ENCODE measurements at regions not wholly inside any gene's neighbourhood (a gene's known extent, or its start where the extent isn't known, plus 50 kb on each side); places are given as distances from the start of the nearest gene placed in this dataset.
"Not testable (repeated sequence)": the region's sequence is repeated elsewhere in the genome, so short reads cannot be mapped to it uniquely, and the experiment has no call there.

DNA sequence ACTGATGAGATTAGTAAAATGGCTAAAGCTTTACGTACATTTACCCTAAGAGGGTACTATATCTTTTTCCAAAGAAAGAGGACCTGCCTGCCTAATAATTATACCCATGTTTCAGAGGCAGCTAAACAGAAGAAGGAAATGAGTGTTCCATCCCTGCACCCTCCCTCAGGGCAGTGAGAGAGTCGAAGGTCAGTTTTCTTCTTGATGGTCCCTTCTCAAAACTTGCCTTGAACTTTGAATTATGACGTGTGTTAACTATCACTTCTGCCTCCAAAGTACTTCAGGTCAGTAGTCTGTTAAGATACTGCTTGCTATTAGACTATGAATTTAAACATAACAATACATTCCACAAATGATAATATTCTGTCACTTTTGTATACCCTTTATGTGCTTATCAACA is 294.8 kb upstream of the CHRM3 start:
- H3K9ac ChIP-seq (ENCODE audit: insufficient read depth, low read depth, low read length) = no peak overlapping the region
- FAIRE-seq (no peak), ATAC-seq (no peak), DNase-seq (ENCODE audit: low spot score) (no peak)
- TF ChIP-seq RARA (CRISPR knock-in tag; IDR thresholded peaks at IDR 0.05) (no peak), GATA4 (IDR thresholded peaks at IDR 0.05; ENCODE audit: borderline replicate concordance, low read depth) (no peak), GABPA (IDR thresholded peaks at IDR 0.05; ENCODE audit: low read depth, low read length) (no peak), GABPA (CRISPR knock-in tag; IDR thresholded peaks at IDR 0.05; ENCODE audit: low read depth) (no peak), ZNF572 (CRISPR knock-in tag; IDR thresholded peaks at IDR 0.05) (no peak), IRF2 (CRISPR knock-in tag; IDR thresholded peaks at IDR 0.05) (no peak), ZNF569 (CRISPR knock-in tag; IDR thresholded peaks at IDR 0.05; ENCODE audit: borderline replicate concordance) (no peak), ZNF263 (CRISPR knock-in tag; IDR thresholded peaks at IDR 0.05) (no peak), HMG20A (CRISPR knock-in tag; IDR thresholded peaks at IDR 0.05; ENCODE audit: borderline replicate concordance) (no peak)
- ChIA-PET POLR2A (no interaction called here), CTCF (ENCODE audit: low intra/inter-chr PET ratio, low total read pairs) (no interaction called here)
- no peak overlapping the region for H3K4me3 ChIP-seq (replicated peaks in 1 of 3; ENCODE audit: insufficient read depth in 1 of 3, low read depth in 2 of 3, low read length in 3 of 3)
- in situ Hi-C loops (cut with HindIII; ENCODE audit: extremely low pct_ligation_motif_present, low pct_unique_long_range_greater_than_20kb) = no loop called here
- no peak overlapping the region for H3K27ac ChIP-seq (ENCODE audit: extremely low read length, insufficient read depth, low read length)
- no peaks in the 10 kb centered on the region for H3K36me3 ChIP-seq (replicated peaks in 1 of 2; ENCODE audit: control insufficient read depth in 1 of 2, insufficient read depth in 2 of 2, low read length in 2 of 2)
- no peak overlapping the region for H2AFZ ChIP-seq (ENCODE audit: low read length)
- no peaks in the 10 kb centered on the region for H3K4me1 ChIP-seq (ENCODE audit: insufficient read depth, low read length)
- BruUV-seq (replicated peaks) = no TSS peak
- no peaks in the 10 kb centered on the region for H4K20me1 ChIP-seq (ENCODE audit: insufficient read depth, low read length)
- H3K4me2 ChIP-seq (ENCODE audit: low read depth, low read length) = no peak overlapping the region
- H3K9me3 ChIP-seq (ENCODE audit: low read length) = peaks cover 85% of the 10 kb centered on the region
- intact Hi-C loops (cut with micrococcal nuclease; ENCODE audit: unreplicated experiment) = no loop called here
- 3% methylated on average over 3 of the region's 3 CpGs for WGBS (ENCODE audit: low lambda C conversion rate)
- no peaks in the 10 kb centered on the region for H3K27me3 ChIP-seq (ENCODE audit: control insufficient read depth in 1 of 2, insufficient read depth in 2 of 2, low read length in 2 of 2)
- no peaks in the 10 kb centered on the region for H3K79me2 ChIP-seq (ENCODE audit: insufficient read depth, low read length)

DNA sequence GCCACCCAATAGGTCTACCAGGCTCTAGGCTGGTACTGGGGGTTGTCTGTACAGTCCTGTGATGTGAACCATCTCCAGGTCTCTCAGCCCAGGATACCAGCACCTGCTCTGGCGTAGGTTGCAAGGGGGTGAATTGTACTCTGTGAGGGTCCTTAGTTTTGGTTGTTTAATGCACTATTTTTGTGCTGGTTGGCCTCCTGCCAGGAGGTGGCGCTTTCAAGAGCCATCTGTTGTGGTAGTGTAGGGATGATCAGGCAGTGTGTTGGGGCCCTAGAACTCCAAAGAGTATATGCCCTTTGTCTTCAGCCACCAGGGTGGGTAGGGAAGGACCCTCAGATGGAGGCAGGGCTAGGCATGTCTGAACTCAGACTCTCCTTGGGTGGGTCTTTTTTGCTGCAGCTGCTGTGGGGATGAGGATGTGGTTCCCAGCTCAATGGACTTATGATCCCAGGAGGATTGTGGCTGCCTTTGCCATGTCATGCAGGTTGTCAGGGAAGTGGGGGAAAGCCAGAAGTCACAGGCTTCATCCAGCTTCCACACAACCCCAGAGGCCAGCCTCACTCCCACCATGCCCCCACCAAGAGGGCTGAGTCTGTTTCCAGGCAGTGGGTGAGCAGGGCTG is 301.8 kb upstream of the CHRM3 start:
- Histone ChIP-seq H3K9ac (ENCODE audit: insufficient read depth, low read depth, low read length) (no peak overlapping the region), H3K27ac (ENCODE audit: extremely low read length, insufficient read depth, low read length) (no peak overlapping the region), H3K4me1 (ENCODE audit: insufficient read depth, low read length) (no peaks in the 10 kb centered on the region), H3K27me3 (ENCODE audit: control insufficient read depth in 1 of 2, insufficient read depth in 2 of 2, low read length in 2 of 2) (no peaks in the 10 kb centered on the region), H3K79me2 (ENCODE audit: insufficient read depth, low read length) (no peaks in the 10 kb centered on the region), H3K9me3 (ENCODE audit: low read length) (peaks cover 89% of the 10 kb centered on the region), H3K4me2 (ENCODE audit: low read depth, low read length) (no peak overlapping the region), H3K36me3 (replicated peaks in 1 of 2; ENCODE audit: control insufficient read depth in 1 of 2, insufficient read depth in 2 of 2, low read length in 2 of 2) (no peaks in the 10 kb centered on the region), H4K20me1 (ENCODE audit: insufficient read depth, low read length) (no peaks in the 10 kb centered on the region), H2AFZ (ENCODE audit: low read length) (no peak overlapping the region), H3K4me3 (replicated peaks in 1 of 3; ENCODE audit: insufficient read depth in 1 of 3, low read depth in 2 of 3, low read length in 3 of 3) (no peak overlapping the region)
- CTCF ChIA-PET (ENCODE audit: low intra/inter-chr PET ratio, low total read pairs) = no interaction called here
- FAIRE-seq (no peak), ATAC-seq (no peak), DNase-seq (ENCODE audit: low spot score) (no peak)
- BruUV-seq (replicated peaks) = no TSS peak
- TF ChIP-seq ATF7-NPFF (CRISPR knock-in tag; IDR thresholded peaks at IDR 0.05; ENCODE audit: low read depth) (no peak), NR2F1 (CRISPR knock-in tag; IDR thresholded peaks at IDR 0.05) (no peak)
- TF ChIP-seq, protein P1, sequence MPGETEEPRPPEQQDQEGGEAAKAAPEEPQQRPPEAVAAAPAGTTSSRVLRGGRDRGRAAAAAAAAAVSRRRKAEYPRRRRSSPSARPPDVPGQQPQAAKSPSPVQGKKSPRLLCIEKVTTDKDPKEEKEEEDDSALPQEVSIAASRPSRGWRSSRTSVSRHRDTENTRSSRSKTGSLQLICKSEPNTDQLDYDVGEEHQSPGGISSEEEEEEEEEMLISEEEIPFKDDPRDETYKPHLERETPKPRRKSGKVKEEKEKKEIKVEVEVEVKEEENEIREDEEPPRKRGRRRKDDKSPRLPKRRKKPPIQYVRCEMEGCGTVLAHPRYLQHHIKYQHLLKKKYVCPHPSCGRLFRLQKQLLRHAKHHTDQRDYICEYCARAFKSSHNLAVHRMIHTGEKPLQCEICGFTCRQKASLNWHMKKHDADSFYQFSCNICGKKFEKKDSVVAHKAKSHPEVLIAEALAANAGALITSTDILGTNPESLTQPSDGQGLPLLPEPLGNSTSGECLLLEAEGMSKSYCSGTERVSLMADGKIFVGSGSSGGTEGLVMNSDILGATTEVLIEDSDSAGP (CRISPR knock-in tag; IDR thresholded peaks at IDR 0.05; ENCODE audit: borderline replicate concordance) = no peak
- in situ Hi-C loops (cut with HindIII; ENCODE audit: extremely low pct_ligation_motif_present, low pct_unique_long_range_greater_than_20kb) = no loop called here
- 22% methylated on average over 1 of the region's 2 CpGs for WGBS (ENCODE audit: low lambda C conversion rate)
- POLR2A ChIA-PET = no interaction called here
- intact Hi-C loops (cut with micrococcal nuclease; ENCODE audit: unreplicated experiment) = no loop called here

DNA sequence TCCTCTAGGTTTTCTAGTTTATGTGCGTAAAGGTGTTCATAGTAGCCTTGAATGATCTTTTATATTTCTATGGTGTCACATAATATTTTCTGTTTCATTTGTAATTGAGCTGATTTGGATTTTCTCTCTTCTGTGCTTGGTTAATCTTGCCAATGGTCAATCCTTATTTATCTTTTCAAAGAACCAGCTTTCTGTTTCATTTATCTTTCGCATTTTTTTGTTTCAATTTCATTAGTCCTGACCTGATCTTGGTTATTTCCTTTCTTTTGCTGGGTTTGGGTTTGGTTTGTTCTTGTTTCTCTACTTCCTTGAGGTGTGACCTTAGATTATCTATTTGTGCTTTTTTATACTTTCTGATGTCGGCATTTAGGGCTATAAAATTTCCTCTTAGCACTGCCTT is 304.4 kb upstream of the CHRM3 start:
- H2AFZ ChIP-seq (ENCODE audit: low read length); intact Hi-C loops (cut with micrococcal nuclease; ENCODE audit: unreplicated experiment); H3K4me3 ChIP-seq (replicated peaks in 1 of 3; ENCODE audit: insufficient read depth in 1 of 3, low read depth in 2 of 3, low read length in 3 of 3); H3K36me3 ChIP-seq (replicated peaks in 1 of 2; ENCODE audit: control insufficient read depth in 1 of 2, insufficient read depth in 2 of 2, low read length in 2 of 2); BruUV-seq (replicated peaks); CTCF ChIA-PET (ENCODE audit: low intra/inter-chr PET ratio, low total read pairs); H3K4me1 ChIP-seq (ENCODE audit: insufficient read depth, low read length); H3K4me2 ChIP-seq (ENCODE audit: low read depth, low read length); in situ Hi-C loops (cut with HindIII; ENCODE audit: extremely low pct_ligation_motif_present, low pct_unique_long_range_greater_than_20kb); ATAC-seq; FAIRE-seq; H4K20me1 ChIP-seq (ENCODE audit: insufficient read depth, low read length); DNase-seq (ENCODE audit: low spot score); H3K27ac ChIP-seq (ENCODE audit: extremely low read length, insufficient read depth, low read length); H3K27me3 ChIP-seq (ENCODE audit: control insufficient read depth in 1 of 2, insufficient read depth in 2 of 2, low read length in 2 of 2); H3K79me2 ChIP-seq (ENCODE audit: insufficient read depth, low read length); H3K9ac ChIP-seq (ENCODE audit: insufficient read depth, low read depth, low read length); POLR2A ChIA-PET: not testable (repeated sequence)
- WGBS (ENCODE audit: low lambda C conversion rate) = 15% methylated on average over 3 of the region's 3 CpGs
- peaks cover 97% of the 10 kb centered on the region for H3K9me3 ChIP-seq (ENCODE audit: low read length)
